HG03378 (cell line): ENCODE measurements at regions not wholly inside any gene's neighbourhood (a gene's known extent, or its start where the extent isn't known, plus 50 kb on each side); places are given as distances from the start of the nearest gene placed in this dataset.

ENCODE experiments used
- ATAC-seq: cut with Tn5 transposase; IDR thresholded peaks from one replicate; pipeline ENCODE4 v1.9.1; 2021; ENCODE audit warnings: mild to moderate bottlenecking, moderate library complexity; ENCODE audit not compliant: unreplicated experiment

- no peak for ATAC-seq
Observed at GRCh38 chr13:60798503-60798902, 401.5 kb downstream of the TDRD3 start.

DNA sequence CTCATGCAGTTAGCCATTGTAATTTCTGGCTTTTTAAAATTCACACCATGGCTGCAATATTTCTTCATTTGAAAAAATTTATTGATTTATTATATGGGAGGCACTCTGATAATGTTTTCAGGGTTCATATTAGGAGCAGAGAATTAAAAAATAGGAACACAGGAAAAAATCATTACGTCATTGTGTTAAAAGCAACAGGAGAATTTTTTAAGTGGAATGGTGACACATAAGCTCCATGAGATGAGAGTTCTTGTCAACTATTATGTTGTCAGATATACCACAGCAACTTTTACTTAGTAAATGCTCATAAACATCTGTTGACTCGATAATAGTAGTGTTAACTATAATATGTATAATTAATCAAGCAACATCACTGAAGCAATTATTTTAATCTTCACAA lies 400.1 kb downstream of the TDRD3 start:
- ATAC-seq, result no peak

DNA sequence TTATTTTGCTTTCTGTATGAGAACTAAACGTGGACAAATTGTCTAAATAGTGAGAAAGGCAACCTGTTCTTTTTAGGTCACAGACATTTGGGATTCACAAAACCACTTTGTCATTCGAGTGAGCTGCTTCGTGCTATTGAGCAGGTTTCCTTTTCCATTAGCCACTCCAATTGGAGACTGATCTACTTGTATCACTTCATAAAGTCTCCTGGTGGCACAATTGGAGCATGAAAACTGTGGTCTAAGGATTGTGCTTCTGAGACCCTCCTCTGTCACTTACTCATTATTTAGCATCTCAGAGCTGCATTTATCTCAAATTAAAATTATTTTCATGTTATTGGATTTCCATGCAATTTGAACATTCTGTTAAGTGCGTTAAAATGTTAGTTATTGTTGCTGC lies 397.7 kb downstream of the TDRD3 start:
- no peak for ATAC-seq

DNA sequence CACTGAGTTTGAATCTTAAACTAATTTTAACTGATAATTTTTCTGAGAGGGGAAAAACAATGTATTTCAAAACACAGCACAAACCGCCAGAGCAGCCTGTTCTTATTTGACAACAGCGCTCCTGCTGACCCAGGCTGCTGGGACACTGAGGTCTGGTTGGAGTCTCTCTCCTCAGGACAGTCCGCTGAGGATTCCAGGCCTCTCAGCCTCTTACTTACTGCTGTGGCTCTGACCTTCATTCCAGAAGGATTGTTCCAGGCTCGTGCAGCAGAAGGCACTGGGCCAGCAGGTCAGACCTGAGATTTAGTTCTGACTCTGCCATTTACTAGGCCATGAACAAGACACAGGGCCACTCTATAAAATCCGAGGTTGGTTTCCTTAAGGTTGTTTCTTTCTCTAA lies 393.6 kb downstream of the TDRD3 start:
- ATAC-seq, result no peak

GRCh38 chr13:60788156-60788829 lies 391.3 kb downstream of the TDRD3 start:
- ATAC-seq, result no peak

GRCh38 chr13:60787083-60787482 lies 390.1 kb downstream of the TDRD3 start:
- no peak for ATAC-seq

DNA sequence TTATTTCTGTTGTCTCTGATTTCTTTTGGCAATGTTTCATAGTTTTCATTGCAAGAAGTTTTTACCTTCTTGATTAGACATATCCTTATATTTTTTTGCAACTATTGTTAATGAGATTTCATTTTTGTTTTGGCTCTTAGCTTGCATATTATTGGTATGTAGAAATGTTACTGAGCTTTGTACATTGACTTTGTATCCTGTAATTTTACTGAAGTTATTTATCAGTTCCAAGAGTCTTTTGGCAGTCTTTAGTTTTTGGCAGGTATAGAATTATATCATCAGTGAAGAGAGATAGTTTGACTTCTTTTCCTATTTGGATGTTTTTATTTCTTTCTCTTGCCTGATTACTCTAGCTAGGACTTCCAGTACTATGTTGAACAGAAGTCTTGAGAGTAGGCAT lies 375.7 kb downstream of the TDRD3 start:
- ATAC-seq, result no peak

DNA sequence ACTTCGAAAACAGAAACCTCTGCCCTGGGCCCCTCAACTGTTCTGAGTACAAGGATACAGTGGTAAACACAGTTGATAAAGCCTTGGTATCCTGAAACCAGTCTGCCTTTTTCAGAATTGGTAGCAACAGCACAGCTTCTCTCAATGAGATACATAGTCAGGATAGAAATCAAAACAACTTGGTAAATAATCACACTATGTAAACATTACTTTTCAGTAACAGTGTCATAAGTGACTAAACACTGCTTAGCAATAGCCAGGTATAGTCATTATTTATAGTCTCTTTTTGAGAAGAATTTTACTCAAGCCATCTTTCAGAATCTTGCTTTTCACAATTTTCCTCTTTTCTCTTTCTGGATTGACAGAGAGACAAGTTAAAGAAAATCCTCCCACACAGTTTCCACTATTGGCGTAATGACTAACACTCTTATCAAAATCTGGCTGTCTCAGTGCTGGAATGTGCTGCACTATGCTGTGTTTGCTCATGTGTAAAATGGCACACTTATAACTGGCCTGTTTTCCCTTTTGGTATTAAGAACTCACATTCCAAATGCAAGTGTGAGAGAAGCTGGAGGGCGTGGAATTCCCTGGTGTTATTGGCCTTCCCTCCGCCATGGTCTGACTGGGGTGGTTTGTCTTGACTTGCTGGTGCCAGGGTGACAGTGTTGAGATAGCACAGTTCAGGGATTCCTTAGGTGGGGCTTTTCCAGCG lies 368.8 kb downstream of the TDRD3 start:
- no peak for ATAC-seq

GRCh38 chr13:60759499-60759898 lies 362.5 kb downstream of the TDRD3 start:
- no peak for ATAC-seq

- ATAC-seq, result no peak
Observed at GRCh38 chr13:60758637-60759036, 361.6 kb downstream of the TDRD3 start.

- ATAC-seq, result no peak
Observed at GRCh38 chr13:60757501-60758215, 360.6 kb downstream of the TDRD3 start.

DNA sequence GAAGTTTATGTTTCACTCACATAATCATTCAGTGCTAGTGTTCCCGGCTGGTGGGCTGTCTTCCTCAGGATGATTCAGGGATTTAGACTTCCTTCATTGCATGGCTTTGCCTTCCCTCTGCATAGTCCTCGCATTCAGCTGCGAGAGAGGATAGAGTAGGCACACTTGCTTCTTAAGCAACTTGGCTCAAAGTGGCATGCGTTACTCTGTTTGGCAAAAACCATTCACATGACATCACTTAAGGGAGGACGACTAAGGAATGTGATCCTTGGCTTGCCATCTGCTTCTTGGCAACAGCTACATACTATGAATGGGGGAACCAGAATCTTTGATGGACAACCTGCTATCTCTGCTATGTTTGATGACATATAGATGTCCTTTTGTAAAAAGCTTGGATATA lies 359.3 kb downstream of the TDRD3 start:
- ATAC-seq, result no peak

GRCh38 chr13:60755380-60756163 lies 358.6 kb downstream of the TDRD3 start:
- ATAC-seq, result no peak

DNA sequence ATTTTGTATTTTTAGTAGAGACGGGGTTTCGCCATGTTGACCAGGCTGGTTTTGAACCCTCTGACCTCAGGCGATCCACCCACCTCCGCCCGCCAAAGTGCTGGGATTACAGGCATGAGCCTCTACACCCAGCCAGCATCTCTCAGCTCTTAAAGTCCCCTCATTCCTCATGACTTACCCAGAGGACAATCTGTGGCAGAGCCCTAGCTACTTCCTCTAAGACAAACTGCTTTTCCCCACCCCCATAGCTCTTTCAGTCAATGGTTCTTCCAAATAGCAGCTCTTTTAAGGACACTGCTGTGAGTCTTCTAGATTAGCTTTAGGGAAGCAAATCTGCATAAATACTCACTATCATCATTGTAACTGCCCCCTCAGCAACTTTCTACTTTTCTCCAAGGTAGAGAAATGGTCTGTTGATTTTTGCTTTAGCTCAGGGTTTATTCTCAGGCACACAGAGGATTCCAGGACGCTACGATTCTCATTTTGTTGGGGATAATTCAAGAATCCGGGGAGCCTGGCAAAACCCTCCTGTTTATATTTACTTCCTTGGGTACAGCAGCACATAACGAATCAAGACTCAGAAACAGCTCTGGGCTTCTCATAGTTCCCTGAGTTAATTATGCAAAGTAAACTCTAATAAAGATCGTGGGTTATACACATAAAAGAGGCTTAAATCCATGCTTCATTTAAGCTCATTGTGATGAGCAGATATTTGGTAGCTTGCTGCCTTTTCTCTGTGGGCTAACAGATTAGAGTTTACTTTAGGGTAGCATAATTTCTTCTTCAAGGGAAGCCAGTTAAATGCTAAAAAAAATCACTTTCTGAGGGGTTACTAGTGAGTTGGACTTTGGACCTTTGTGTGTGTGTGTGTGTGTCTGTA lies 357.4 kb downstream of the TDRD3 start:
- no peak for ATAC-seq

DNA sequence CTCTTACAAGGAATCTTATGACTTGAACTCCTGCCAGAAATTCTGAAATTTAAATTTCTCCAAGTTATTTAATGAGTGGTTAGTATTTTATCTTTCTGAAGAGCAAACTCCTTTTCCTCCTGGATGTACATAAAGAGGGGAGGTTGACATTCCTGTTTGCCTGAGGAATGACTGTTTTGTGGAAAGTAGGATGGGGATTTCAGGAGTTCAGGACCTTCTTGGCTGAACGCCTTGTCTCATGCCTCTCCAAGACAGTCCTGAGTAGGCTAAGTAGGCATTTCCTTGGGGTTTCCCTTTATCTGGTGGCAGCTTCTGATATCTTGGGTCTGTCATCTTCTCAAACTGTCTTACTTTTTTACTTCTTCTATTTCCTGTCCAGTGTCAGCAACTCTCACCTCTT lies 356.6 kb downstream of the TDRD3 start:
- ATAC-seq, result no peak

DNA sequence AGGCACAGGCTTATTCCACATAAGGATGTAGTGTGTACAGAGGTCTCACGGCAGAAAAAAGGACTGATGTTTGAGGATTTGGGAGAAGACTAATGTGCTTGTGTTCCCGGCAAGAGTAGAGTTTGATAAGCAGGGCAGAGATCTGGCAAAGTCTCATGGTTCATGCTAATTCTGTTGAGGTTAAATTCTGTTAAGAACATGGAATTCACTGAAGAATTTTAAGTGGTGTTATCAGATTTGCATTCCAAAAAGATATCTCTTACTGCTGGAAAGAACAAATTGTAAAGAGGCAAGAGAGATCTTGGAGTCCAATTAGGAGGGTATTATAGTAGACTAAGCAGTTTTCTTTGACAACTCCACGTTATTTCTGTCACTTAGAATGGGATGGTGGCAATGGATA lies 348.3 kb downstream of the TDRD3 start:
- ATAC-seq, result no peak

DNA sequence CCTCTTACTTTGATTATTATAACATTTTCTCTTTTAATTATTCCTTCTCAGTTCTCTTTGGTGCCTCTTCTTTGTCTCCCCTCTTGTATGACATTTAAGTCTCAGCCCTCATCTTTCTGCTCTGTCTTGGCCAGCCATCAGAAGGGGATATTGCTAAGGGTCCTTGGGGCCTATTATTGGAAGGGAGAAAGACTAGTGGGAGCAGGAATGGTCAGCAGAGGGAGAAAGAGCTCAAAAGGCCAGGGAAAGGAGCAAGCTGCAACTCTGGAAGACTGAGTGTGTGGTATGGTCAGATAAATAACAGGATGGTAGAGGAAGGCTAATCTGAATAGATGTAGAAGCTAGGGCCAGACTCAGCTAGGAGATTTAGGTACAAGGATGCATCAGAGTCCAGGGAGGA lies 336.9 kb downstream of the TDRD3 start:
- no peak for ATAC-seq

GRCh38 chr13:60727140-60727539 lies 330.1 kb downstream of the TDRD3 start:
- no peak for ATAC-seq

- ATAC-seq, result no peak
Observed at GRCh38 chr13:60721063-60721462, 324.0 kb downstream of the TDRD3 start.

DNA sequence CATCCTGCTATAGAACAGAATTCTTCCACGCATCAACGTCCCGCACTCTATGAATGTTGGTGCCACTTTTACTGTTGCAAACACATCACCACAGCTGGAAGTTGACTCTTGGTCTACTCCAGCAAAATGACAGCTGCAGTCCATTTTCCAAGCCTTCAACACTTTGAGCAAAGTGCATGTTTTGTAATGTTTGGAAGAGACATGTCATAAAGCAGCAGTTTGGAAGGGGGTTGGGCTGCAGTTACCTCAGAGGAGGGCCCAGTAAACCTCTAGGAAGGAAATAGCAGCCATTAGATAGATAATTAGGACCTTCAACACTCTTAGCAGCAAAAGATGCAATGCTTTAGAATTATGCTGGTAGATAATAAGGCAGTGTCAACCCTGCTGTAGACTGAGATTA lies 323.6 kb downstream of the TDRD3 start:
- no peak for ATAC-seq
